Endothelial cell of umbilical vein (primary cell): ENCODE measurements at regions not wholly inside any gene's neighbourhood (a gene's known extent, or its start where the extent isn't known, plus 50 kb on each side); places are given as distances from the start of the nearest gene placed in this dataset.

Experiments used
- CTCF ChIP-seq, 2 donors: IDR thresholded peaks; 1 replicate in 1 of 2; 2 replicates in 1 of 2; pipeline ENCODE4 v1.5.1; 2011; ENCODE audit warnings: low read length in 2 of 2, mild to moderate bottlenecking in 2 of 2, moderate library complexity in 2 of 2, control low read depth in 1 of 2, inconsistent platforms in 1 of 2, low read depth in 1 of 2; ENCODE audit not compliant: insufficient read depth in 1 of 2; ENCODE audit errors: extremely low read depth in 1 of 2
- EZH2 ChIP-seq: IDR thresholded peaks from 2 replicates; pipeline ENCODE4 v1.6.1; 2012; ENCODE audit warnings: borderline replicate concordance, low read depth, mild to moderate bottlenecking, moderate library complexity, low read length, inconsistent platforms; ENCODE audit not compliant: severe bottlenecking
- FOS ChIP-seq: IDR thresholded peaks from 2 replicates; pipeline ENCODE4 v1.6.1; 2011; ENCODE audit warnings: mild to moderate bottlenecking, low read length, moderate library complexity, borderline replicate concordance; ENCODE audit not compliant: insufficient read depth
- GATA2 ChIP-seq: IDR thresholded peaks from 2 replicates; pipeline ENCODE4 v1.7.0; 2011; ENCODE audit warnings: low read depth, mild to moderate bottlenecking, moderate library complexity, mixed read lengths, low read length; ENCODE audit not compliant: insufficient read length, insufficient read depth
- JUN ChIP-seq: IDR thresholded peaks from 2 replicates; pipeline ENCODE4 v1.6.1; 2011; ENCODE audit warnings: borderline replicate concordance, low read depth; ENCODE audit not compliant: insufficient read length, insufficient read depth
- MAX ChIP-seq: IDR thresholded peaks from 2 replicates; pipeline ENCODE4 v1.6.1; 2011; ENCODE audit not compliant: insufficient read depth, insufficient read length
- POLR2A ChIP-seq: IDR thresholded peaks from 2 replicates; pipeline ENCODE4 v1.6.1; 2012; ENCODE audit warnings: low read depth, mild to moderate bottlenecking, control low read depth, low read length
- POLR2AphosphoS5 ChIP-seq: IDR thresholded peaks from 2 replicates; pipeline ENCODE4 v1.6.1; 2012; ENCODE audit warnings: low read depth, mild to moderate bottlenecking, control low read depth, low read length, moderate library complexity; ENCODE audit not compliant: insufficient read depth

- TF ChIP-seq CTCF (IDR thresholded peaks at IDR 0.05; ENCODE audit: extremely low read depth in 1 of 2, insufficient read depth in 1 of 2, low read depth in 1 of 2, low read length in 2 of 2) (no peak), MAX (no peak), POLR2AphosphoS5 (no peak), EZH2 (no peak), POLR2A (no peak), FOS (no peak), GATA2 (no peak), JUN (no peak)
Observed at GRCh38 chr5:68555907-68556681, 340.5 kb downstream of the PIK3R1 start.
